ENCODE measurements at regions not wholly inside any gene's neighbourhood (a gene's known extent, or its start where the extent isn't known, plus 50 kb on each side); places are given as distances from the start of the nearest gene placed in this dataset.

GRCh38 chr13:76523740-76524340 lies 362.4 kb downstream of the KCTD12 start:
- no peak for DNase-seq (ENCODE audit: low spot score)

DNA sequence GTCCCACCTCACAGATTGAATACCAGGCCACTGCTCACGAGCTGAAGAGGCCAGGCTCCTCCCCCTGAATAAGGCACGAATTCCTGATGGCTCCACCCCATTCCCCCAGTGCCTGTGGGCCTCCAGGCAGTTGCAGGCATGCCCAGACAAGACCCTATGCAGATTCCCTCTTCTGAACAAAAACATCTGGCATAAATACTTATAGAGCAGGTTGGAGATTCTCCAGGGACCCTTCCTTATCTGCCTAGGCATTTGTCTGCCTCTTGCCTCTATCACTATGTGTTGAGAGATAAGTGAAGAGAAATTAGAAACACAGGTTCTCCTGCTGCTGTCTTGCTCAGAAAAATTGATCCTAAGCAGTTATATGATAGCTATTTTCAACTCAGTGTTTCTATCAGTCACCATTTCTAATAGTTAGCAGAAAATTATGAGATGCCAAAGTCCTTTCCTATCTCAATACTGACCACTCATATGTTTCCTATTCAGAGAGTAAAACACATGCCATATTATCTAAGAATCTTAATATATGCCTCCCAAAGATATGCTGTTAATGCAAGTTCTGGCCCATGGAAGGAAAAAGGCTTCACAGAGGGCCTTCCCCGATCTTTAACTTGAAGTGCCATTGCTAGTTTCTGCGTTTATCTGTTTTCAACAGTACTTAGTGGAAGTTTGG lies 364.0 kb downstream of the KCTD12 start:
- peak; percentile 96 for DNase-seq (ENCODE audit: low spot score)

GRCh38 chr13:76519685-76520084 lies 366.5 kb downstream of the KCTD12 start:
- DNase-seq (ENCODE audit: low spot score), result no peak

DNA sequence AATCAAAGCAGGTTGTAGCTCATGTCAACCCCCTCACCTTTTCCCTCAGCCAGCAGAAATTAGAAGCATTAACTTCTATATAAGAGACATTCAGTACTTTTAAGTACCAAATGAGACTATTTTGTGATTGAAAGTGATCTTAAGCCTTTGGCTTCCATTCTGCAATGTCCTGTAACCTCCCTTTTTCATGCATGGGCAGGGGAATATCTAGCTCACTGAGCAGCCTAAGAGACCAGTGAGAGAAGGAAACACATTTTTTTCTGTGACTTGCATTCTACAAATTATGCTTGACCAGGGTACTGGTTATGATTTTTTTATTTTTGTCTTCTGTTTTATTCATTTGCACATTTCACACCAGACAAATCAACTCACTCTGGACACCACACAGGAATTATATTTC lies 369.6 kb downstream of the KCTD12 start:
- no peak for DNase-seq (ENCODE audit: low spot score)

- DNase-seq (ENCODE audit: low spot score), result no peak
Observed at GRCh38 chr13:76516013-76516412, 370.2 kb downstream of the KCTD12 start.

- DNase-seq (ENCODE audit: low spot score), result peak; percentile 35
Observed at GRCh38 chr13:76512721-76513145, 373.5 kb downstream of the KCTD12 start.

- DNase-seq (ENCODE audit: low spot score), result no peak
Observed at GRCh38 chr13:76505437-76505836, 380.8 kb downstream of the KCTD12 start.

- DNase-seq (ENCODE audit: low spot score), result no peak
Observed at GRCh38 chr13:76503766-76504165, 382.4 kb downstream of the KCTD12 start.

- no peak for DNase-seq (ENCODE audit: low spot score)
Observed at GRCh38 chr13:76503291-76503690, 382.9 kb downstream of the KCTD12 start.

DNA sequence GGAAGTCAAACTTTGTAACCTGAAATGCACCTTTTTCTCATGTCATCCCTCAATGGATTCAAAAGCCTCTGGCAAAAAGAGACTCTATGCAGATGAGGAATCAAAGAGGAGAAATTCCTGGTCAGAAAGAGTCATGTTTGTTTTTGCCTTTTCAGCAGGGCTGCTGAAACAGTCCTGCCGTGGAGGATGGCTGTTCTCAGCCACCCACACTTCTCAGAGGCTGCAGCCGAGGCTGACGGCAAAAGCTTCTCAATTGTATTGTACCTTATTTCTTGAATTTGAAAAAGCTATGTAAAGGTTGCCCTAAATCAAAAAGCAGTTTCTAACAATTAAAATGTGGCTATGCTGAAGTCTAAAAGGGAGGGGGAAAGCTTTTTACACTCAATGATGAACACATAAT lies 385.3 kb downstream of the KCTD12 start:
- no peak for DNase-seq (ENCODE audit: low spot score)

GRCh38 chr13:76499891-76500290 lies 386.3 kb downstream of the KCTD12 start:
- no peak for DNase-seq (ENCODE audit: low spot score)

DNA sequence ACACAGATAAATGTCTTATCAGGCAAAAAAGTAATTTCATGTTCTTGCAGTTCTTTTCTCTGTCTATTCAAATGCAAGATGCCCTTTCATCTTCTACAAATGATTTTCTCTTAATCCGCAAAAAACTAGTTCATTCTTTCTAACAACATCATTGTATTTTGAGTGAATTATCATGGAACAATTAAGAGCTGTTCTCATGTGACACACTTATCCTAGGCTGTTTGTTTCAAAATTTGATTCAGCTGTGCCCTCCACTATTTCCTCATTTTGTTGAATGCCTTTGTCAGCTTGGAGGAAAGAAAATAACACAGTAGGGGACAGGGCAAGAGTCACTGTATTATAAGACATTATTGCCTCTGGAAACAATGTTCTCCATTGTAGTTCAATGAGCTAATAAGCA lies 396.9 kb downstream of the KCTD12 start:
- no peak for DNase-seq (ENCODE audit: low spot score)

DNA sequence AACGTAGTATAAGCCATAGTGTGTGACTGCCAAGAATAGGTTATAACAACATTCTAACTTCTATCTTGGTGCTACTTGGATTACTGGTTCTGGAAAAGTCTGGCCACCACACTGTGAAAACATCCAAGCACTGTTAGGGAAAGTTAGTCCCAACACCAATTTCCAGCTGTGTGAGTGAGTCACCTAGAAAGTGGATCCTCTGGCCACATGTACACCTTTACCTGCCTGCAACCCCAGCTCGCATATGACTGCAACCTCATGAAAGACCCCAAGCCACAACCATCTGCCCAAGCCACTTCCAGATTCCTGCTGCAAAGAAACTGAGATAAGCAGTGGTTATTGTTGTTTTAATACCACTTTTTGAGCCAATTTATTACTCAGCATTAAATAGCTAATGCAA lies 404.5 kb downstream of the KCTD12 start:
- no peak for DNase-seq (ENCODE audit: low spot score)

- no peak for DNase-seq (ENCODE audit: low spot score)
Observed at GRCh38 chr13:76474966-76475365, 411.2 kb downstream of the KCTD12 start.

DNA sequence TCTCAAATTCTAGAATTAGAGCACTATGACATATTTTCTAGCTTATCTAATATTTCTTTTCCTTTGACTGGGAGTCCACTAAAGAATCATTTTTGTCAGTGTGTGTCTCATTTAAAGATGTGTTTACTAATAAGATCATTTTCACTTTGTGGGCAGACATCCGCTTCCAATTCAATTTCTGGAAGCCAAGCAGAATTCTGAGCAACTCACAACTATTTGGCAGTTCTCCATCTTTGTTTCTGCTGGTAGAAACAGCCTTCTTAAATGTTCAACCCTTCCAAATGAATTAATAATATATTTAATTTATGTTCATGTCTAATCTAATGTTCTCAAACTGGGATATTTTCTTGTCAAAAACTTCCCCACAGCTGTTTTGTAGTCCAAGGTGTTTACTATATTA lies 411.8 kb downstream of the KCTD12 start:
- DNase-seq (ENCODE audit: low spot score), result no peak

DNA sequence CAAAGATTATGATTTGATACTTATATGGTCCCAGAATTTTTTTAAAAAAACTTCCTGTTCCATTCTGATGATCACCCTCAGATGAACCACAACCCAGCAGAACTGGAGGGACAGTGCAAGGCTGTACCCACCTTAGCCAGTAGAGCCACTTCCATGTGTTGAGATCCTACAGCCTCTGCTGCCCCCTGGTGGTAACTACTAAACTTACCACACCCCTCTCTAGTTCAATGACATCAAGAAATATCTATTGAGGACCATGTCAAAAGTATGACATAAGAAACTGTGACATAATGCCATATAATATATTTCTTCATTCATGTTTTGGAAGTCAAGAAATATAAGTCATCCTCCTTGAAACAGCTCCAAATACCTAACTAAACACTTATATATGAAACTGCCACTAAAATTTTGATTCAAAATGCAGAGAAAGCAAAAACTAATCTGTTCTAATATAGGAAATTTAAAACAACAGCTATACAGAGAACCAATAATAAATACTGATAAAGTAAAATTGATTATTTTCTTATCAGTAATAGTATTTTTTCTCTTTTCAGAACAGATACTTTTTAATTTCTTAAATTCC lies 412.6 kb downstream of the KCTD12 start:
- DNase-seq (ENCODE audit: low spot score), result peak; percentile 82

DNA sequence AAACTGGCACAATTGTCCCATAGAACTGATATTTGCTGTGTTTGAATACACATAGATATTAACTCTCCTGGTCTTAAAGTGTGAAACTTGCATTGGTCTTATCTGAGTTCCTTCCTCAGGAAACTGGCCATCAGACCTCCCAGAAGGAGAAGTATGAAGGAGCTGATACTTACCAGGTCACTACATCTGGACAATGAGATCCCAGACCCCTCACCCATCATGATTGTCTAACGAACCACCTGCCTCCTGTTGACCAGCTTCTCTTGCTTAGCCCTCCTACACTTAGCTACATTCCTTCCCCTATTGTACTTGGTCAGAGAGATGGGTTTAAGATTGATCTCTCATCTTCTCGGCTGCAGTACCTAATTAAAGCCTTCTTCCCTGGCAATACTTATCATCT lies 413.3 kb downstream of the KCTD12 start:
- DNase-seq (ENCODE audit: low spot score), result no peak

GRCh38 chr13:76471486-76471885 lies 414.7 kb downstream of the KCTD12 start:
- no peak for DNase-seq (ENCODE audit: low spot score)

DNA sequence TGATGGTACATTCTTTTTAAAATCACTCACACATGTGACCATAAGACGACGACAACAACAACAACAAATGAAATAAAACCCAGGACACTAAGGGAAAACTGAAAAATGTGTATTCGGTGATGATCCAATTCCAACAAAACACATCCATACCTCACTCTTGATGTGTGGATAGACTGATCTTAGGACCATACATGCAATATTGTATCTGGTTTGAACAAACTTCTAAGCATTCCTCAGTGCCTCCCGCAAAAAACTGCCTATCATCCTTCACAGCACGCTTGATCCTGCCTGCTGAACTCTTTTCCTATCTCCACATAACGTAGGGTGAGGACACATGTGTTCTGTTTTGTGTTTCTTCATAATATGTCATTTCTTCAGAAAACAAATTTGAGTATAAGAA lies 415.2 kb downstream of the KCTD12 start:
- no peak for DNase-seq (ENCODE audit: low spot score)

DNA sequence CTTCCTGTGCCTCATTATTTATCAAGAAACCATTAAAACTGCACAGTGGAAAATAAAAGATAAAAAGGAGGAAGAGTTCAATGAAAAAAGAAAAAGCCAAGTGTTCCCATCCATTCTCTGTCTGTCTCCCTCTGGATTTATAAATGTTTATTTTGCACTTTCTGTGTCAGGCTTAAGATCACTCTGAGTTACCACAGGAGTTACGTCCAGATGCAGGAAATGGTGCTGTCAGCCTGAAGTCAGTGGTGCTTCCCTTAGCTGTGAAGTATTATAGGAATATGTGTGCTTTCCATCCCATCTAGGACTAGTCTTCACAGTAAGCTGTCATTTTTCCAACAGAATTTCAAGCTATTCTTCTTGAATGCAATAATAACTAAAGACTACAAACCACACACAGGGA lies 420.2 kb downstream of the KCTD12 start:
- DNase-seq (ENCODE audit: low spot score), result no peak

DNA sequence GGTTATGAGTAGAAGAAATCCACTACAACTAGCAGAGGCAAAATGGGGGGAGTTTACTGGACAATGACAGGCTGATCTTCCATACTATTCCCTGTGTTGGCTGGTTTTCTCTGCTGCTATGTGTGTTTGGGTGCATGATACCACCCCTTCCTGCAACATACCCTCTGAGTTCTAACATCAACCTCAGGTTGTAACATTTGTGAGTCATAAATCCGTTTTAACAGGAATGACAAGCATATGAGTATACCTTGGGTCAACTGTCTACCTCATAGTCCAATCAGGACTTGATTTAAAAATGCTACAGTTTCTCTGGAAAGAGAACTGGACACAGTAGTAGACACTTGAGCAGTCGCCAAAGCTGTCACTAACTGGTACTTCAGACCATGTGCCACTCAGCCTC lies 422.9 kb downstream of the KCTD12 start:
- no peak for DNase-seq (ENCODE audit: low spot score)

DNA sequence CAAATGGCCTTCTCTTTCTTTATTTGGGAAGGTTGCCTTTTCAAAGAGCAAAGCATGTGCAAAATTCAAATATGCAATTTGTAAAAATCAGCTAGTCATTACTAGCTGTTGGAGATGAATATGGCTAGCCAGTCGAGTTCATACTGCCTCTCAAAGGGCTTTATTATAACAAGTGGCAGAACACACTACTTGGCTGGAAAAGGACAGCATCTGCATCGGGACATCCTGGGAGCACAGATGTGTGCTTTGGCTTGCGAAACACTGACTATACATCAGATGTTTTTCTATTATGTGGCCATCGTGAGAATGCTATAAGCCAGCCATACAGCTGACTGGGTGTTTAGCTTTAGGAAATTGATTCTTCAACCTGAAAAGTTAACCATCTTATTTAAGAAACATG lies 424.2 kb downstream of the KCTD12 start:
- no peak for DNase-seq (ENCODE audit: low spot score)

- DNase-seq (ENCODE audit: low spot score), result no peak
Observed at GRCh38 chr13:76461484-76461883, 424.7 kb downstream of the KCTD12 start.

All from SK-N-DZ (cell line).